Osteoblast (primary cell): ENCODE measurements at regions not wholly inside any gene's neighbourhood (a gene's known extent, or its start where the extent isn't known, plus 50 kb on each side); places are given as distances from the start of the nearest gene placed in this dataset.

Experiments
- DNase-seq: peaks from one replicate; pipeline ENCODE4 v3.0.0; 2011; ENCODE audit warnings: low spot score, mixed read lengths; ENCODE audit not compliant: insufficient read length; ENCODE audit errors: missing footprints
- H2AFZ ChIP-seq: 2 replicates; pipeline ENCODE4 v1.6.0; 2011; ENCODE audit warnings: mild to moderate bottlenecking, low read length
- H3K27ac ChIP-seq: 2 replicates; pipeline ENCODE4 v1.5.1; 2011; ENCODE audit warnings: mild to moderate bottlenecking, low read depth, low read length, moderate library complexity
- H3K27me3 ChIP-seq: 2 replicates; pipeline ENCODE4 v1.6.0; 2012; ENCODE audit warnings: mild to moderate bottlenecking, control low read depth, inconsistent platforms, low read length, moderate library complexity; ENCODE audit not compliant: insufficient read depth
- H3K36me3 ChIP-seq: 2 replicates; pipeline ENCODE4 v1.5.1; 2011; ENCODE audit warnings: mild to moderate bottlenecking, low read length, control low read depth, moderate library complexity; ENCODE audit not compliant: insufficient read depth
- H3K4me1 ChIP-seq: 2 replicates; pipeline ENCODE4 v1.5.1; 2011; ENCODE audit warnings: mild to moderate bottlenecking, low read length, control low read depth, moderate library complexity; ENCODE audit not compliant: insufficient read depth
- H3K4me2 ChIP-seq: 2 replicates; pipeline ENCODE4 v1.6.0; 2011; ENCODE audit warnings: mild to moderate bottlenecking, low read length; ENCODE audit not compliant: insufficient read depth
- H3K4me3 ChIP-seq: fragments of 200-600 bp; sonication (generic); 3 replicates; pipeline ENCODE4 v1.5.1; 2012; ENCODE audit warnings: mild to moderate bottlenecking, low read length, inconsistent platforms; ENCODE audit not compliant: insufficient read depth
- H3K79me2 ChIP-seq: 2 replicates; pipeline ENCODE4 v1.6.0; 2012; ENCODE audit warnings: mild to moderate bottlenecking, low read length, control low read depth, inconsistent platforms; ENCODE audit not compliant: insufficient read depth
- H3K9me3 ChIP-seq: 2 replicates; pipeline ENCODE4 v1.5.1; 2011; ENCODE audit warnings: low read depth, low read length, control low read depth
- H4K20me1 ChIP-seq: 2 replicates; pipeline ENCODE4 v1.6.0; 2012; ENCODE audit warnings: mild to moderate bottlenecking, low read length, control low read depth; ENCODE audit not compliant: insufficient read depth
- CTCF ChIP-seq: IDR thresholded peaks from 2 replicates; pipeline ENCODE4 v1.5.1; 2011; ENCODE audit warnings: mild to moderate bottlenecking, low read depth, low read length, moderate library complexity; ENCODE audit errors: extremely low read depth

- no peaks in the 10 kb centered on the region for H3K36me3 ChIP-seq
- DNase-seq = no peak
- TF ChIP-seq CTCF = no peak
- H3K27me3 ChIP-seq = no peaks in the 10 kb centered on the region
- H3K4me3 ChIP-seq = no peak overlapping the region
- H4K20me1 ChIP-seq = no peaks in the 10 kb centered on the region
- H3K79me2 ChIP-seq = no peaks in the 10 kb centered on the region
- no peak overlapping the region for H2AFZ ChIP-seq
- no peaks in the 10 kb centered on the region for H3K9me3 ChIP-seq
- H3K27ac ChIP-seq = no peak overlapping the region
- peaks cover 9% of the 10 kb centered on the region for H3K4me1 ChIP-seq
- no peak overlapping the region for H3K4me2 ChIP-seq
Observed at GRCh38 chr5:102578362-102578761, 79.6 kb upstream of the SLCO6A1 start.

- H3K27me3 ChIP-seq = no peaks in the 10 kb centered on the region
- H2AFZ ChIP-seq = no peak overlapping the region
- no peaks in the 10 kb centered on the region for H3K9me3 ChIP-seq
- H3K4me1 ChIP-seq = peaks cover 9% of the 10 kb centered on the region
- H3K4me2 ChIP-seq = no peak overlapping the region
- H3K4me3 ChIP-seq = no peak overlapping the region
- TF ChIP-seq CTCF = no peak
- DNase-seq = no peak
- H3K27ac ChIP-seq = no peak overlapping the region
- H3K79me2 ChIP-seq = no peaks in the 10 kb centered on the region
- no peaks in the 10 kb centered on the region for H3K36me3 ChIP-seq
- no peaks in the 10 kb centered on the region for H4K20me1 ChIP-seq
Observed at GRCh38 chr5:102579379-102579778, 80.6 kb upstream of the SLCO6A1 start.

- Histone ChIP-seq H3K9me3 (no peaks in the 10 kb centered on the region), H3K4me3 (no peak overlapping the region), H3K4me1 (peaks cover 9% of the 10 kb centered on the region), H3K27ac (no peak overlapping the region), H3K36me3 (no peaks in the 10 kb centered on the region), H2AFZ (no peak overlapping the region), H4K20me1 (no peaks in the 10 kb centered on the region), H3K79me2 (no peaks in the 10 kb centered on the region), H3K27me3 (no peaks in the 10 kb centered on the region), H3K4me2 (no peak overlapping the region)
- TF ChIP-seq CTCF = no peak
- DNase-seq = no peak
Observed at GRCh38 chr5:102581011-102581410, 82.2 kb upstream of the SLCO6A1 start.

GRCh38 chr5:102582696-102583095 is 83.9 kb upstream of the SLCO6A1 start:
- DNase-seq = no peak
- no peaks in the 10 kb centered on the region for H3K27me3 ChIP-seq
- H2AFZ ChIP-seq = no peak overlapping the region
- no peak overlapping the region for H3K4me3 ChIP-seq
- no peaks in the 10 kb centered on the region for H4K20me1 ChIP-seq
- no peak for TF ChIP-seq CTCF
- H3K4me1 ChIP-seq = peaks cover 9% of the 10 kb centered on the region
- H3K4me2 ChIP-seq = peak overlapping the region; percentile 14
- H3K36me3 ChIP-seq = no peaks in the 10 kb centered on the region
- H3K9me3 ChIP-seq = no peaks in the 10 kb centered on the region
- H3K27ac ChIP-seq = no peak overlapping the region
- no peaks in the 10 kb centered on the region for H3K79me2 ChIP-seq
